Neural cell (in vitro differentiated cells): ENCODE measurements at regions not wholly inside any gene's neighbourhood (a gene's known extent, or its start where the extent isn't known, plus 50 kb on each side); places are given as distances from the start of the nearest gene placed in this dataset.

Source experiments
- H2AFZ ChIP-seq: fragments of 200-600, 300-800 bp; sonication (generic), shearing (Covaris generic); 2 replicates; pipeline ENCODE4 v1.6.0; 2014; ENCODE audit warnings: low read depth, mild to moderate bottlenecking, antibody characterized with exemption, low read length, moderate library complexity
- H3F3A ChIP-seq: fragments of 200-600 bp; shearing (Covaris generic); 2 replicates; pipeline ENCODE4 v1.6.1; 2016; ENCODE audit warnings: mild to moderate bottlenecking, moderate library complexity, mixed read lengths, antibody characterized with exemption, low read length; ENCODE audit not compliant: insufficient read depth, poor library complexity, severe bottlenecking
- H3K27ac ChIP-seq: fragments of 200-600, 300-800 bp; sonication (generic), shearing (Covaris generic); 2 replicates; pipeline ENCODE4 v1.5.1; 2014; ENCODE audit warnings: mild to moderate bottlenecking, low read length, moderate library complexity
- H3K27me3 ChIP-seq: fragments of 300-800, 200-600 bp; sonication (generic), shearing (Covaris generic); 2 replicates; pipeline ENCODE4 v1.6.0; 2014; ENCODE audit warnings: mild to moderate bottlenecking, low read depth, low read length, moderate library complexity; ENCODE audit not compliant: insufficient read depth
- H3K36me3 ChIP-seq: fragments of 300-800, 200-600 bp; sonication (generic), shearing (Covaris generic); 2 replicates; pipeline ENCODE4 v1.5.1; 2014; ENCODE audit warnings: mild to moderate bottlenecking, antibody characterized with exemption, low read length, moderate library complexity; ENCODE audit not compliant: insufficient read depth
- H3K4me2 ChIP-seq: fragments of 300-800, 200-600 bp; sonication (generic), shearing (Covaris generic); 2 replicates; pipeline ENCODE4 v1.6.0; 2014; ENCODE audit warnings: mild to moderate bottlenecking, low read length
- H3K4me3 ChIP-seq: fragments of 300-800, 200-600 bp; sonication (generic), shearing (Covaris generic); 2 replicates; pipeline ENCODE4 v1.5.1; 2014; ENCODE audit warnings: mild to moderate bottlenecking, low read length, moderate library complexity
- H3K79me2 ChIP-seq: fragments of 200-600 bp; shearing (Covaris generic); replicated peaks from 2 replicates; pipeline ENCODE4 v1.6.0; 2014; ENCODE audit warnings: mild to moderate bottlenecking, low read length, moderate library complexity; ENCODE audit not compliant: insufficient read depth
- H3K9ac ChIP-seq: fragments of 300-800, 200-600 bp; sonication (generic), shearing (Covaris generic); 2 replicates; pipeline ENCODE4 v1.6.1; 2016; ENCODE audit warnings: mild to moderate bottlenecking, low read length, mixed read lengths
- H3K9me2 ChIP-seq: fragments of 200-600 bp; shearing (Covaris generic); 2 replicates; pipeline ENCODE4 v1.6.1; 2016; ENCODE audit warnings: mild to moderate bottlenecking, low read length, mixed read lengths; ENCODE audit not compliant: insufficient read depth
- H3K9me3 ChIP-seq: fragments of 200-600, 300-800 bp; sonication (generic), shearing (Covaris generic); 2 replicates; pipeline ENCODE4 v1.6.1; 2016; ENCODE audit warnings: mild to moderate bottlenecking, mixed run types, low read length, moderate library complexity, mixed read lengths
- H4K20me1 ChIP-seq: fragments of 200-600 bp; shearing (Covaris generic); 2 replicates; pipeline ENCODE4 v1.6.1; 2016; ENCODE audit warnings: mild to moderate bottlenecking, mixed run types; ENCODE audit not compliant: insufficient read depth
- CTCF ChIP-seq: fragments of 450-650 bp; IDR thresholded peaks from 2 replicates; pipeline ENCODE4 v1.5.1; 2014; ENCODE audit warnings: antibody characterized with exemption, mild to moderate bottlenecking, moderate library complexity; ENCODE audit not compliant: poor library complexity, severe bottlenecking
- EP300 ChIP-seq: fragments of 450-650 bp; conservative IDR thresholded peaks from 2 replicates; pipeline ENCODE4 v1.6.1; 2014; ENCODE audit warnings: antibody characterized with exemption, mild to moderate bottlenecking, moderate library complexity; ENCODE audit not compliant: poor library complexity, severe bottlenecking
- EZH2 ChIP-seq: fragments of 200-600, 300-800 bp; shearing (Covaris generic), sonication (generic); IDR thresholded peaks from 2 replicates; pipeline ENCODE4 v1.6.1; 2014; ENCODE audit warnings: antibody characterized with exemption, low read length, borderline replicate concordance, mild to moderate bottlenecking; ENCODE audit not compliant: insufficient read depth, poor library complexity, severe bottlenecking
- MXI1 ChIP-seq: fragments of 450-650 bp; conservative IDR thresholded peaks from 2 replicates; pipeline ENCODE4 v1.6.1; 2014; ENCODE audit warnings: antibody characterized with exemption, mild to moderate bottlenecking; ENCODE audit not compliant: poor library complexity, severe bottlenecking
- POLR2AphosphoS5 ChIP-seq: IDR thresholded peaks from 2 replicates; pipeline ENCODE4 v1.6.1; 2012
- RAD21 ChIP-seq: fragments of 450-650 bp; conservative IDR thresholded peaks from 2 replicates; pipeline ENCODE4 v1.6.1; 2014; ENCODE audit warnings: antibody characterized with exemption, mild to moderate bottlenecking, moderate library complexity
- REST ChIP-seq: IDR thresholded peaks from 2 replicates; pipeline ENCODE4 v1.6.1; 2012; ENCODE audit warnings: borderline replicate concordance
- SMC3 ChIP-seq: fragments of 450-650 bp; conservative IDR thresholded peaks from 2 replicates; pipeline ENCODE4 v1.6.1; 2014; ENCODE audit warnings: antibody characterized with exemption, mild to moderate bottlenecking, moderate library complexity; ENCODE audit not compliant: poor library complexity
- TAF1 ChIP-seq: IDR thresholded peaks from 2 replicates; pipeline ENCODE4 v1.6.1; 2012; ENCODE audit warnings: low read depth

GRCh38 chr10:33057620-33058019, 99.6 kb upstream of the ITGB1 start:
- H3K9me3 ChIP-seq = no peaks in the 10 kb centered on the region
- TF ChIP-seq SMC3 (no peak), RAD21 (no peak)

GRCh38 chr10:33056828-33057596, 99.0 kb upstream of the ITGB1 start:
- no peaks in the 10 kb centered on the region for H3K9me3 ChIP-seq
- no peaks in the 10 kb centered on the region for H3F3A ChIP-seq
- no peaks in the 10 kb centered on the region for H3K36me3 ChIP-seq
- no peaks in the 10 kb centered on the region for H3K27me3 ChIP-seq
- H3K27ac ChIP-seq = no peak overlapping the region
- no peak overlapping the region for H3K4me3 ChIP-seq
- no peaks in the 10 kb centered on the region for H3K9me2 ChIP-seq
- no peak for TF ChIP-seq EZH2
- TF ChIP-seq REST = no peak
- TF ChIP-seq SMC3 = no peak
- TF ChIP-seq EP300 = no peak
- TF ChIP-seq POLR2AphosphoS5 = no peak
- TF ChIP-seq MXI1 = no peak
- no peak for TF ChIP-seq TAF1
- TF ChIP-seq RAD21 = no peak
- TF ChIP-seq CTCF = no peak
- no peak overlapping the region for H3K9ac ChIP-seq
- H3K4me2 ChIP-seq = no peak overlapping the region
- no peaks in the 10 kb centered on the region for H3K79me2 ChIP-seq
- H2AFZ ChIP-seq = no peak overlapping the region
- no peaks in the 10 kb centered on the region for H4K20me1 ChIP-seq

More at GRCh38 chr10:33057620-33058019, 99.6 kb upstream of the ITGB1 start:
- no peak overlapping the region for H2AFZ ChIP-seq
- no peaks in the 10 kb centered on the region for H4K20me1 ChIP-seq
- no peaks in the 10 kb centered on the region for H3F3A ChIP-seq
- H3K79me2 ChIP-seq = no peaks in the 10 kb centered on the region
- H3K9me2 ChIP-seq = no peaks in the 10 kb centered on the region
- H3K27ac ChIP-seq = no peak overlapping the region
- no peak overlapping the region for H3K4me3 ChIP-seq
- H3K27me3 ChIP-seq = no peaks in the 10 kb centered on the region
- no peak overlapping the region for H3K9ac ChIP-seq
- H3K4me2 ChIP-seq = no peak overlapping the region
- no peaks in the 10 kb centered on the region for H3K36me3 ChIP-seq
